Neuronal stem cell (in vitro differentiated cells): ENCODE measurements at regions not wholly inside any gene's neighbourhood (a gene's known extent, or its start where the extent isn't known, plus 50 kb on each side); places are given as distances from the start of the nearest gene placed in this dataset.

Source experiments
- DNase-seq: peaks from one replicate; pipeline ENCODE4 v3.0.0-alpha.2; 2013; ENCODE audit warnings: low spot score
- H2AFZ ChIP-seq: one replicate; pipeline ENCODE4 v1.6.1; 2013; ENCODE audit warnings: mild to moderate bottlenecking, low read length, inconsistent platforms
- H2AK5ac ChIP-seq: 2 replicates; pipeline ENCODE4 v1.6.1; 2013; ENCODE audit warnings: low read depth, mild to moderate bottlenecking, inconsistent platforms, low read length, moderate library complexity, mixed read lengths
- H2BK120ac ChIP-seq: 2 replicates; pipeline ENCODE4 v1.6.1; 2013; ENCODE audit warnings: low read depth, mild to moderate bottlenecking, inconsistent platforms, low read length, moderate library complexity, mixed read lengths
- H2BK12ac ChIP-seq: one replicate; pipeline ENCODE4 v1.6.1; 2013; ENCODE audit warnings: low read length, inconsistent platforms
- H2BK15ac ChIP-seq: 2 replicates; pipeline ENCODE4 v1.6.1; 2013; ENCODE audit warnings: mild to moderate bottlenecking, low read length, inconsistent platforms, mixed read lengths
- H2BK5ac ChIP-seq: one replicate; pipeline ENCODE4 v1.6.1; 2013; ENCODE audit warnings: inconsistent platforms, mild to moderate bottlenecking, low read length, moderate library complexity
- H3K14ac ChIP-seq: one replicate; pipeline ENCODE4 v1.6.1; 2013; ENCODE audit warnings: low read length, inconsistent platforms
- H3K18ac ChIP-seq: 2 replicates; pipeline ENCODE4 v1.6.1; 2013; ENCODE audit warnings: low read length, inconsistent platforms
- H3K23ac ChIP-seq: 2 replicates; pipeline ENCODE4 v1.6.1; 2013; ENCODE audit warnings: low read depth, mild to moderate bottlenecking, mixed read lengths, low read length, inconsistent platforms; ENCODE audit not compliant: poor library complexity
- H3K27ac ChIP-seq: replicated peaks from 3 replicates; pipeline ENCODE4 v1.5.1; 2013; ENCODE audit warnings: low read length, inconsistent platforms
- H3K27me3 ChIP-seq, 3 experiments: 2 replicates each; pipeline ENCODE4 v1.6.1; 2013; ENCODE audit warnings: low read length in 3 of 3, mild to moderate bottlenecking in 2 of 3, inconsistent platforms in 1 of 3, low read depth in 1 of 3, mixed read lengths in 1 of 3, moderate library complexity in 1 of 3; ENCODE audit not compliant: control insufficient read depth in 3 of 3, insufficient read depth in 3 of 3
- H3K36me3 ChIP-seq, 2 donors: replicated peaks in 1 of 2; 2 replicates each; pipeline ENCODE4 v1.6.1; 2013; ENCODE audit warnings: low read length in 2 of 2; ENCODE audit not compliant: control insufficient read depth in 2 of 2, insufficient read depth in 2 of 2
- H3K4ac ChIP-seq: 2 replicates; pipeline ENCODE4 v1.6.1; 2013; ENCODE audit warnings: inconsistent platforms, mild to moderate bottlenecking, low read length, moderate library complexity
- H3K4me1 ChIP-seq, 2 donors: 1 replicate in 1 of 2; 2 replicates in 1 of 2; pipeline ENCODE4 v1.6.1; 2013; ENCODE audit warnings: low read length in 2 of 2, low read depth in 1 of 2; ENCODE audit not compliant: control insufficient read depth in 2 of 2, insufficient read depth in 1 of 2
- H3K4me2 ChIP-seq: one replicate; pipeline ENCODE4 v1.6.1; 2013; ENCODE audit warnings: mild to moderate bottlenecking, low read length, inconsistent platforms; ENCODE audit not compliant: insufficient read depth, poor library complexity, severe bottlenecking
- H3K4me3 ChIP-seq, 2 donors: 2 replicates each; pipeline ENCODE4 v1.5.1; 2013; ENCODE audit warnings: low read length in 2 of 2, mild to moderate bottlenecking in 2 of 2, inconsistent platforms in 1 of 2, moderate library complexity in 1 of 2
- H3K79me1 ChIP-seq: one replicate; pipeline ENCODE4 v1.6.1; 2013; ENCODE audit warnings: low read depth, mild to moderate bottlenecking, inconsistent platforms, low read length, moderate library complexity
- H3K9ac ChIP-seq: one replicate; pipeline ENCODE4 v1.6.1; 2013; ENCODE audit warnings: mild to moderate bottlenecking, low read depth, low read length, inconsistent platforms; ENCODE audit not compliant: poor library complexity
- H3K9me3 ChIP-seq, 2 donors: replicated peaks in 1 of 2; 2 replicates each; pipeline versions ENCODE3 to v1.6.1; 2013; ENCODE audit warnings: low read length in 2 of 2, mild to moderate bottlenecking in 2 of 2, inconsistent platforms in 1 of 2, low read depth in 1 of 2, mixed read lengths in 1 of 2, moderate library complexity in 1 of 2; ENCODE audit not compliant: control insufficient read depth in 2 of 2, insufficient read depth in 1 of 2
- H4K8ac ChIP-seq: one replicate; pipeline ENCODE4 v1.6.1; 2013; ENCODE audit warnings: low read depth, mild to moderate bottlenecking, inconsistent platforms, low read length, moderate library complexity
- H4K91ac ChIP-seq: one replicate; pipeline ENCODE4 v1.6.1; 2013; ENCODE audit warnings: low read length, low read depth, mild to moderate bottlenecking, inconsistent platforms; ENCODE audit not compliant: poor library complexity
- WGBS, 2 donors: extraction: QIAGEN DNeasy Blood & Tissue Kit; methylation state at CpG; one replicate each; pipeline ENCODE4 v1.1.7; 2013; ENCODE audit warnings: missing lambda C conversion rate in 2 of 2, mixed read lengths in 1 of 2; ENCODE audit not compliant: insufficient read length in 2 of 2, insufficient replicate concordance in 1 of 2; ENCODE audit errors: extremely low coverage in 2 of 2; 5-methylcytosine and 5-hydroxymethylcytosine counted together

DNA sequence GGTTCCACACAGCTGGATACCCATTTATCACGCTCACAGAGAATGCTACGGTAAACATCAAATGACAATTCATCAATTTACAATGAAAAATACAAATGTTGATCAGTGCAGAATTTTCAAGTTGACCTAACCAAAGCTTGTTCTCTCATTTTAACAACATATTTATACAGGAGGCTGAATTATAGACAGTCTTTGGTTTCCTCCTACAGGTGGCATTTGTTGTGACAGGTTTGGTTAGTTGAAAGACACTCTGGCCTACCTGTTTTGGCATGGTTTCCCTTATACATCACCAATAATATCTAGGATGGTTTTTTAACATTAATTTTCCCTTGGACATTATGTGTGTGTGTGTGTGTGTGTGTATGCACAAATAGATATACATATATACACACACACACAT lies 642.5 kb upstream of the MMS22L start:
- no peak for DNase-seq
- H2BK12ac ChIP-seq = no peak overlapping the region
- no peak overlapping the region for H2AFZ ChIP-seq
- no peak overlapping the region for H2BK15ac ChIP-seq
- H3K4ac ChIP-seq = no peak overlapping the region
- H3K9me3 ChIP-seq = no peaks in the 10 kb centered on the region
- H4K8ac ChIP-seq = no peak overlapping the region
- no peak overlapping the region for H3K18ac ChIP-seq
- no peak overlapping the region for H3K4me2 ChIP-seq
- no peak overlapping the region for H3K4me3 ChIP-seq
- H3K14ac ChIP-seq = no peak overlapping the region
- no peaks in the 10 kb centered on the region for H3K4me1 ChIP-seq
- H2BK120ac ChIP-seq = no peak overlapping the region
- no peak overlapping the region for H3K23ac ChIP-seq
- H3K79me1 ChIP-seq = no peaks in the 10 kb centered on the region
- H3K27me3 ChIP-seq = no peaks in the 10 kb centered on the region
- H3K9ac ChIP-seq = no peak overlapping the region
- no peak overlapping the region for H3K27ac ChIP-seq
- no CpG with 5 or more reads among the region's 2 CpGs for WGBS, 2 donors
- no peak overlapping the region for H2BK5ac ChIP-seq
- H3K36me3 ChIP-seq = no peaks in the 10 kb centered on the region
- no peak overlapping the region for H4K91ac ChIP-seq
- H2AK5ac ChIP-seq = no peak overlapping the region

DNA sequence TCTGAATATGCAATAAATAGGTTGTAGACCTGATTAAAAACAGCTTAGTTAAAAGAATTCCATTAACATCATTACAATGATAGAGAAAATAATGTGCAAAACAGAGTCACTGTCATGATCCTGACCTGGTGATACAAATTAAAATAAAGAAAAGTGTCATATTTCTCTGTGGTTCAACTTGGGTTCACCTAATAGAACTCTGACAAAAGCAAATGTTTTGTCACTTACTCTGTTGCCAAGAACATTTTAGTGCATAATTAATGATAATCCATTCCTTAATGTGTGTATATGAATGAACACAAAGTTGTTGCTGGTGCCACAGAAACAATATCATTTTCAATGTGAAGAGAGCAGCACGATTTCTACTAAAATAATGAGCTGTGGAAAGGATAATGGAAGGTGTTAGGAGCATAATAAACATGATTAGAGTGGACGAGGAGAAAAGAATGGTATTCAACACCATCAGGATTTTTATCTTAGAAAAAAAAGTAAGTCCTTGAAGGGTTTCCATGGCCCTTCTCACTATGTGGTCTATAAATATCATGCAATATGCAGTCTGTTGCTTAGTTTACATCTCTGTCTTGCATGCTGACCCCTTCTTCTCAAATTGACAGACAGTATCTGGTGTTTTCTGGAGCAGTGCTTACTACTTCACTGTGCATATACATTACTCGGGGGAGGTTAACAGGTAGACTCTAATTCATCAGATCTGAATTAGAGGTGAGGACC lies 656.6 kb upstream of the MMS22L start:
- Histone ChIP-seq H4K8ac (no peak overlapping the region), H2AK5ac (no peak overlapping the region), H3K14ac (no peak overlapping the region), H3K27me3 (no peaks in the 10 kb centered on the region), H3K9ac (no peak overlapping the region), H3K4ac (no peak overlapping the region), H2AFZ (no peak overlapping the region), H3K4me3 (no peak overlapping the region), H3K9me3 (no peaks in the 10 kb centered on the region), H2BK5ac (no peak overlapping the region), H3K36me3 (no peaks in the 10 kb centered on the region), H3K18ac (no peak overlapping the region), H3K23ac (no peak overlapping the region), H2BK120ac (no peak overlapping the region), H3K4me2 (no peak overlapping the region), H2BK15ac (no peak overlapping the region), H2BK12ac (no peak overlapping the region), H4K91ac (no peak overlapping the region), H3K4me1 (no peaks in the 10 kb centered on the region), H3K27ac (no peak overlapping the region), H3K79me1 (no peaks in the 10 kb centered on the region)
- no peak for DNase-seq
- WGBS, 2 donors = 100% methylated on average over 1 of the region's 3 CpGs; no CpG with 5 or more reads in 1 of the 2 donors

DNA sequence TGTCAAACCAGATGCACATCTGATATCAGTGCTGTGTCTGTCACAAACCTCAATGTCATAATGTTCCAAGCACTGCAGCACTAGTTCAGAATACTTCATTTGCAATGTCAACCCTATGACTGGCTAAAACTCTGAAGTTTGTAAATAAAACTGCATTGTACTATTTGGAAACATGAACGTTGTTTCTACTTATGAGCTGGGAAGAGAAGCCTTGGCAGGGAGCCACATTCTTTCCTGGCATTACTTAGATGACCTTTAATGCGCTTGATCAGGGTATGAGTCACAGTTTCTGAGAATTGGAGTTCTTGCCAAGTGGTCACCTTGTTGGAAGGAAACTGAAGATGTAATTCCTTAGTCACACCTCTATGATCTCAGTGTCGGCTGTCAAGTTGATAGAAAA lies 664.8 kb upstream of the MMS22L start:
- no peak overlapping the region for H2BK15ac ChIP-seq
- H4K8ac ChIP-seq = no peak overlapping the region
- no peaks in the 10 kb centered on the region for H3K36me3 ChIP-seq
- H2BK5ac ChIP-seq = no peak overlapping the region
- H3K23ac ChIP-seq = no peak overlapping the region
- H3K27me3 ChIP-seq = no peaks in the 10 kb centered on the region
- H2BK120ac ChIP-seq = no peak overlapping the region
- H3K79me1 ChIP-seq = no peaks in the 10 kb centered on the region
- WGBS, 2 donors = no CpG with 5 or more reads among the region's 3 CpGs
- no peaks in the 10 kb centered on the region for H3K9me3 ChIP-seq
- no peak overlapping the region for H3K4me2 ChIP-seq
- H2AK5ac ChIP-seq = no peak overlapping the region
- no peak for DNase-seq
- no peak overlapping the region for H4K91ac ChIP-seq
- H2AFZ ChIP-seq = no peak overlapping the region
- H3K9ac ChIP-seq = no peak overlapping the region
- no peak overlapping the region for H3K27ac ChIP-seq
- no peak overlapping the region for H3K14ac ChIP-seq
- H3K4ac ChIP-seq = no peak overlapping the region
- no peak overlapping the region for H2BK12ac ChIP-seq
- H3K4me1 ChIP-seq = no peaks in the 10 kb centered on the region
- H3K18ac ChIP-seq = no peak overlapping the region
- no peak overlapping the region for H3K4me3 ChIP-seq

DNA sequence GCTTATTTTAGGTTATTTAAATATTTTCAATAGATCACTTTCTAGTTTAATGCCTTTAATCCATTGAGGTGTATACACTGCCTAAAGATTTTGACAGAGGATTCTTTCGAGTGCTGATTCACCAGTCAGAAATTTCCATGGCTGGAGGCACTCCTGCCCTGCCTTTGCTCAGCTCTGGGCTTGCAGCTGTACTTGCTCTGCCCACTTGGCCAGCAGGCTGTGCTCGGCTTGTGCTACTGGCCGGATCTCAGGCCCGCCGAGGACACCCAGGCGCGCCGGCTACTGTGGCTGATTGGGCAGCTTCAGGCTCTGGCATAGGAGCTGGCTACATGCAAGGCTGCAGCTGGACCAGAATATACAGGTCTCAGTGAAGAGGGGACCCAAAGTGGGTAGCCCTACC lies 675.1 kb upstream of the MMS22L start:
- peak overlapping the region; percentile 93 for H3K18ac ChIP-seq
- no peak overlapping the region for H3K9ac ChIP-seq
- H2AFZ ChIP-seq = no peak overlapping the region
- H2BK12ac ChIP-seq = no peak overlapping the region
- H2BK15ac ChIP-seq = no peak overlapping the region
- H2BK5ac ChIP-seq = no peak overlapping the region
- H2AK5ac ChIP-seq = no peak overlapping the region
- H3K27me3 ChIP-seq = no peaks in the 10 kb centered on the region
- H4K8ac ChIP-seq = peak overlapping the region; percentile 43
- no peak overlapping the region for H3K4me3 ChIP-seq
- DNase-seq = peak; percentile 1
- no peak overlapping the region for H3K14ac ChIP-seq
- no peak overlapping the region for H4K91ac ChIP-seq
- peaks cover 0 to 4% of the 10 kb centered on the region in 2 donors for H3K4me1 ChIP-seq
- H2BK120ac ChIP-seq = no peak overlapping the region
- no peaks in the 10 kb centered on the region for H3K9me3 ChIP-seq
- WGBS, 2 donors = no CpG with 5 or more reads among the region's 8 CpGs
- no peaks in the 10 kb centered on the region for H3K36me3 ChIP-seq
- no peak overlapping the region for H3K23ac ChIP-seq
- H3K27ac ChIP-seq = no peak overlapping the region
- no peak overlapping the region for H3K4ac ChIP-seq
- no peaks in the 10 kb centered on the region for H3K79me1 ChIP-seq
- H3K4me2 ChIP-seq = no peak overlapping the region
